Cardiac fibroblast (primary cell): ENCODE measurements at regions not wholly inside any gene's neighbourhood (a gene's known extent, or its start where the extent isn't known, plus 50 kb on each side); places are given as distances from the start of the nearest gene placed in this dataset.

Source experiments
- DNase-seq, 2 donors: peaks; one replicate each; pipeline versions ENCODE4 v3.0.0 to v3.0.0-alpha.2; 2010; ENCODE audit warnings: low read depth in 2 of 2
- H3K4me3 ChIP-seq, 2 donors: replicated peaks in 1 of 2; 1 replicate in 1 of 2; 2 replicates in 1 of 2; pipeline ENCODE4 v1.5.1; 2011; ENCODE audit warnings: low read depth in 2 of 2, low read length in 2 of 2, mild to moderate bottlenecking in 2 of 2, moderate library complexity in 1 of 2
- TF ChIP-seq, protein P1 (sequence below): IDR thresholded peaks from one replicate; pipeline ENCODE4 v1.5.1; 2011; ENCODE audit warnings: low read depth, mild to moderate bottlenecking, low read length, inconsistent platforms

GRCh38 chr13:61030445-61030844 lies 385.2 kb downstream of the PCDH20 start:
- no peak for DNase-seq
- no peak overlapping the region for H3K4me3 ChIP-seq
- TF ChIP-seq, protein P1, sequence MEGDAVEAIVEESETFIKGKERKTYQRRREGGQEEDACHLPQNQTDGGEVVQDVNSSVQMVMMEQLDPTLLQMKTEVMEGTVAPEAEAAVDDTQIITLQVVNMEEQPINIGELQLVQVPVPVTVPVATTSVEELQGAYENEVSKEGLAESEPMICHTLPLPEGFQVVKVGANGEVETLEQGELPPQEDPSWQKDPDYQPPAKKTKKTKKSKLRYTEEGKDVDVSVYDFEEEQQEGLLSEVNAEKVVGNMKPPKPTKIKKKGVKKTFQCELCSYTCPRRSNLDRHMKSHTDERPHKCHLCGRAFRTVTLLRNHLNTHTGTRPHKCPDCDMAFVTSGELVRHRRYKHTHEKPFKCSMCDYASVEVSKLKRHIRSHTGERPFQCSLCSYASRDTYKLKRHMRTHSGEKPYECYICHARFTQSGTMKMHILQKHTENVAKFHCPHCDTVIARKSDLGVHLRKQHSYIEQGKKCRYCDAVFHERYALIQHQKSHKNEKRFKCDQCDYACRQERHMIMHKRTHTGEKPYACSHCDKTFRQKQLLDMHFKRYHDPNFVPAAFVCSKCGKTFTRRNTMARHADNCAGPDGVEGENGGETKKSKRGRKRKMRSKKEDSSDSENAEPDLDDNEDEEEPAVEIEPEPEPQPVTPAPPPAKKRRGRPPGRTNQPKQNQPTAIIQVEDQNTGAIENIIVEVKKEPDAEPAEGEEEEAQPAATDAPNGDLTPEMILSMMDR, result no peak

DNA sequence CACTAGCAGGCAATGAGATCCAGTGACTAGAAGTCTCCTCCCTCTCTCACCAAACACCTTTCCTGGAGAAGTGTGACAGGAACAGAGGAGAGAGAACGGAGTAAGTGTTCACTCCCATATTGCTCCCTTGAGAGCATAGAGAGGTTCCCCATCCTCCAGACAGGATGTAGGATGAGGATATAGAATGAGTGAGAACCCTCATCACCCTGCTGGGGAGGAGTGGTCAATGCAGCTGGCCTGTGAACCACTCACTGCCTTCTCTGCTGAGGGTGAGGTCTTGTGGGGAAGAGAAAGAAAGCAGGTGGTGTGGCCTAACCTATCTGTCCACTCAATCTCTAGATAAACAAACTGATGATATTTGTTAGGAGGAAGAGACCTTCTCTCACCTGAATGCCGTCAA lies 386.6 kb downstream of the PCDH20 start:
- no peak overlapping the region for H3K4me3 ChIP-seq
- TF ChIP-seq, protein P1, result no peak
- DNase-seq, result no peak

- TF ChIP-seq, protein P1, result no peak
Measured at GRCh38 chr13:61024046-61024445, 391.6 kb downstream of the PCDH20 start.

GRCh38 chr13:61021838-61022237 lies 393.8 kb downstream of the PCDH20 start:
- TF ChIP-seq, protein P1, result no peak
- no peak for DNase-seq
- H3K4me3 ChIP-seq, result no peak overlapping the region

More at GRCh38 chr13:61024046-61024445, 391.6 kb downstream of the PCDH20 start:
- DNase-seq, result no peak
- no peak overlapping the region for H3K4me3 ChIP-seq

- no peak overlapping the region for H3K4me3 ChIP-seq
- TF ChIP-seq, protein P1, result no peak
- no peak for DNase-seq
Measured at GRCh38 chr13:61013796-61014195, 401.9 kb downstream of the PCDH20 start.

- DNase-seq, result no peak
- H3K4me3 ChIP-seq, result no peak overlapping the region
- TF ChIP-seq, protein P1, result no peak
Measured at GRCh38 chr13:61010358-61010757, 405.3 kb downstream of the PCDH20 start.

DNA sequence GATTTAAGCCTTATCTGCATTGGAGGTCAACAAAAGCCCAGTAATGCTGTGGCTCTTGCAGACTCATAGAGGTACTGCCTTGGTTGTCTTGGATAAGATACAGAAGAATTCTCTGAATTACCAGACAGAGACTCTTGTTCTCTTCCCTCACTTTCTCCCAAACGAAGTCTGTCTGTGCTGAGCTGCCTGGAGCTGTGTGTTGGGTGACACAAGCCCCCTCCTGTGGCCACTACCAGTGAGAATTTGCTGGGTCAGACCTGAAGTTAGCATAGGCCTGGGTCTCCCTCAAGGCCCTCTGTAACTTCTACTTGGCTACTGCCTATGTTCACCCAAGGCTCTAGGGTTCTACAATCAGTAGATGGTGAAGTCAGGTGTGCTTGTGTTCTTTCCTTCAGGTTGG lies 413.0 kb downstream of the PCDH20 start:
- H3K4me3 ChIP-seq, result no peak overlapping the region
- no peak for DNase-seq
- TF ChIP-seq, protein P1, result no peak
